ENCODE measurements at regions not wholly inside any gene's neighbourhood (a gene's known extent, or its start where the extent isn't known, plus 50 kb on each side); places are given as distances from the start of the nearest gene placed in this dataset.

GRCh38 chr5:168106008-168106761 lies 185.3 kb upstream of the WWC1 start:
- no peak overlapping the region for H3K4me2 ChIP-seq (ENCODE audit: low read depth, low read length)
- H3K9me3 ChIP-seq (ENCODE audit: low read length) = no peaks in the 10 kb centered on the region
- ChIA-PET CTCF (ENCODE audit: low intra/inter-chr PET ratio, low total read pairs) (no interaction called here), POLR2A (no interaction called here)
- no peaks in the 10 kb centered on the region for H4K20me1 ChIP-seq (ENCODE audit: insufficient read depth, low read length)
- in situ Hi-C loops (cut with HindIII; ENCODE audit: extremely low pct_ligation_motif_present, low pct_unique_long_range_greater_than_20kb) (no loop called here), intact Hi-C loops (cut with micrococcal nuclease; ENCODE audit: unreplicated experiment) (no loop called here)
- H3K36me3 ChIP-seq (replicated peaks in 1 of 2; ENCODE audit: control insufficient read depth in 1 of 2, insufficient read depth in 2 of 2, low read length in 2 of 2) = no peaks in the 10 kb centered on the region
- H3K79me2 ChIP-seq (ENCODE audit: insufficient read depth, low read length) = no peaks in the 10 kb centered on the region
- H3K27ac ChIP-seq (ENCODE audit: extremely low read length, insufficient read depth, low read length) = no peak overlapping the region
- 18% methylated on average over 8 of the region's 8 CpGs for WGBS (ENCODE audit: low lambda C conversion rate)
- no peak overlapping the region for H3K4me3 ChIP-seq (replicated peaks in 1 of 3; ENCODE audit: insufficient read depth in 1 of 3, low read depth in 2 of 3, low read length in 3 of 3)
- H3K27me3 ChIP-seq (ENCODE audit: control insufficient read depth in 1 of 2, insufficient read depth in 2 of 2, low read length in 2 of 2) = no peaks in the 10 kb centered on the region
- ATAC-seq (peak; percentile 75), FAIRE-seq (no peak), DNase-seq (ENCODE audit: low spot score) (peak; percentile 13)
- no TSS peak for BruUV-seq (replicated peaks)
- H2AFZ ChIP-seq (ENCODE audit: low read length) = no peak overlapping the region
- TF ChIP-seq RXRB (CRISPR knock-in tag; IDR thresholded peaks at IDR 0.05; ENCODE audit: borderline replicate concordance) (no peak), TRAFD1 (CRISPR knock-in tag; IDR thresholded peaks at IDR 0.05; ENCODE audit: borderline replicate concordance) (no peak), CREB1 (IDR thresholded peaks at IDR 0.05) (peak; percentile 44), CREB1 (CRISPR knock-in tag; IDR thresholded peaks at IDR 0.05) (no peak), KDM1A (CRISPR knock-in tag; IDR thresholded peaks at IDR 0.05) (no peak), POGK (CRISPR knock-in tag; conservative IDR thresholded peaks at IDR 0.05) (no peak), ZEB1 (IDR thresholded peaks at IDR 0.05; ENCODE audit: insufficient replicate concordance, low read depth) (no peak), ZNF781 (CRISPR knock-in tag; IDR thresholded peaks at IDR 0.05; ENCODE audit: borderline replicate concordance, not compliant biosample characterization) (no peak)
- H3K4me1 ChIP-seq (ENCODE audit: insufficient read depth, low read length) = no peaks in the 10 kb centered on the region; the same call in 1 of the 2 replicates
- no peak overlapping the region for H3K9ac ChIP-seq (ENCODE audit: insufficient read depth, low read depth, low read length)
